Astrocyte (in vitro differentiated cells and primary cell): ENCODE measurements at regions not wholly inside any gene's neighbourhood (a gene's known extent, or its start where the extent isn't known, plus 50 kb on each side); places are given as distances from the start of the nearest gene placed in this dataset.

Experiments used
- EZH2 ChIP-seq: IDR thresholded peaks from 2 replicates; pipeline ENCODE4 v1.6.1; 2012; ENCODE audit warnings: mild to moderate bottlenecking, low read length, inconsistent platforms; ENCODE audit not compliant: insufficient read depth
- TF ChIP-seq, protein P1 (sequence below): IDR thresholded peaks from 2 replicates; pipeline ENCODE4 v1.5.1; 2011; ENCODE audit warnings: low read depth, mild to moderate bottlenecking, inconsistent platforms, low read length, moderate library complexity; ENCODE audit not compliant: insufficient read depth

DNA sequence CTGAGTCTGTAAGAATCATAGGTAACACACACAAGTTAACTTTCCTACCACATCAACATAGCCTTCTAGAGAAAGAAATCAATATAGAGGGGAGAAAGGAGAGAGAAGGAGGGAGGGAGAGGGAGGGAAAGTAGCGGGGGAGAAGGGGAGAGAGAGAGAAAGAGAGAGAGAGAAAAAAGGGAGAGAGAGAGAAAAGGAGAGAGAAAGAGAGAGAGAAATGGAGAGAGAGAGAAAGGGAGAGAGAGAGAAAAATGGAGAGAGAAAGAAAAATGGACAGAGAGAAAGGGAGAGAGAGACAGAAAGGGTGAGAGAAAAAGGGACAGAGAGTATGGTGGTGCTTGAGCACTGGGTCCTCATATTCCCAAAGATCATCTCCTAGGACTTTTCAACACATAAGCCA is 591.7 kb downstream of the ZEB2 start:
- TF ChIP-seq, protein P1, sequence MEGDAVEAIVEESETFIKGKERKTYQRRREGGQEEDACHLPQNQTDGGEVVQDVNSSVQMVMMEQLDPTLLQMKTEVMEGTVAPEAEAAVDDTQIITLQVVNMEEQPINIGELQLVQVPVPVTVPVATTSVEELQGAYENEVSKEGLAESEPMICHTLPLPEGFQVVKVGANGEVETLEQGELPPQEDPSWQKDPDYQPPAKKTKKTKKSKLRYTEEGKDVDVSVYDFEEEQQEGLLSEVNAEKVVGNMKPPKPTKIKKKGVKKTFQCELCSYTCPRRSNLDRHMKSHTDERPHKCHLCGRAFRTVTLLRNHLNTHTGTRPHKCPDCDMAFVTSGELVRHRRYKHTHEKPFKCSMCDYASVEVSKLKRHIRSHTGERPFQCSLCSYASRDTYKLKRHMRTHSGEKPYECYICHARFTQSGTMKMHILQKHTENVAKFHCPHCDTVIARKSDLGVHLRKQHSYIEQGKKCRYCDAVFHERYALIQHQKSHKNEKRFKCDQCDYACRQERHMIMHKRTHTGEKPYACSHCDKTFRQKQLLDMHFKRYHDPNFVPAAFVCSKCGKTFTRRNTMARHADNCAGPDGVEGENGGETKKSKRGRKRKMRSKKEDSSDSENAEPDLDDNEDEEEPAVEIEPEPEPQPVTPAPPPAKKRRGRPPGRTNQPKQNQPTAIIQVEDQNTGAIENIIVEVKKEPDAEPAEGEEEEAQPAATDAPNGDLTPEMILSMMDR: no peak
- TF ChIP-seq EZH2: no peak
